Gastrocnemius medialis (tissue), 4 donors: ENCODE measurements at regions not wholly inside any gene's neighbourhood (a gene's known extent, or its start where the extent isn't known, plus 50 kb on each side); places are given as distances from the start of the nearest gene placed in this dataset.

Experiments
- CTCF ChIP-seq, 5 experiments: fragments of 450-650 bp in 3 of 5; fragments of 200-600 bp in 2 of 5; sonication (generic) in 2 of 5; IDR thresholded peaks in 4 of 5; conservative IDR thresholded peaks in 1 of 5; 1 replicate in 4 of 5; 2 replicates in 1 of 5; pipeline ENCODE4 v1.5.1; 2016 to 2019; ENCODE audit warnings: antibody characterized with exemption in 5 of 5, mild to moderate bottlenecking in 3 of 5, moderate library complexity in 3 of 5
- POLR2A ChIP-seq, 2 donors: fragments of 450-650 bp; IDR thresholded peaks; one replicate each; pipeline ENCODE4 v1.6.1; 2017; ENCODE audit warnings: antibody characterized with exemption in 2 of 2, mild to moderate bottlenecking in 2 of 2, moderate library complexity in 2 of 2

GRCh38 chr16:52251495-52251894, 295.4 kb downstream of the TOX3 start:
- TF ChIP-seq CTCF (IDR thresholded peaks at IDR 0.05 in 4 of 5, conservative IDR thresholded peaks at IDR 0.05 in 1 of 5) (no peak), POLR2A (IDR thresholded peaks at IDR 0.05) (no peak)
